HCT116 (cell line): ENCODE measurements at regions not wholly inside any gene's neighbourhood (a gene's known extent, or its start where the extent isn't known, plus 50 kb on each side); places are given as distances from the start of the nearest gene placed in this dataset.

Source experiments
- ATF3 ChIP-seq: IDR thresholded peaks from 2 replicates; pipeline ENCODE4 v1.6.1; 2012
- CBX3 ChIP-seq: IDR thresholded peaks from 2 replicates; pipeline ENCODE4 v1.6.1; 2012; ENCODE audit warnings: low read depth
- CTCF ChIP-seq, 3 experiments: fragments of 200-600 bp in 1 of 3; sonication (generic) in 1 of 3; IDR thresholded peaks in 2 of 3; conservative IDR thresholded peaks in 1 of 3; 2 replicates each; pipeline ENCODE4 v1.5.1; 2012 to 2017; ENCODE audit warnings: low read depth in 2 of 3, low read length in 2 of 3, antibody characterized with exemption in 1 of 3, borderline replicate concordance in 1 of 3, control low read depth in 1 of 3, mild to moderate bottlenecking in 1 of 3, mixed read lengths in 1 of 3, mixed run types in 1 of 3, moderate library complexity in 1 of 3; ENCODE audit not compliant: insufficient read depth in 1 of 3
- EZH2 ChIP-seq: fragments of 200-600 bp; sonication (generic); IDR thresholded peaks from 2 replicates; pipeline ENCODE4 v1.6.1; 2017; ENCODE audit warnings: antibody characterized with exemption, mixed run types
- EZH2phosphoT487 ChIP-seq: fragments of 200-600 bp; IDR thresholded peaks from 2 replicates; pipeline ENCODE4 v1.6.1; 2018; ENCODE audit warnings: antibody characterized with exemption, borderline replicate concordance
- JUND ChIP-seq: IDR thresholded peaks from 2 replicates; pipeline ENCODE4 v1.6.1; 2012
- MAX ChIP-seq: IDR thresholded peaks from 2 replicates; pipeline ENCODE4 v1.6.1; 2012
- POLR2A ChIP-seq: IDR thresholded peaks from 2 replicates; pipeline ENCODE4 v1.7.0; 2011; ENCODE audit warnings: borderline replicate concordance; ENCODE audit not compliant: insufficient read depth, insufficient read length; ENCODE audit errors: extremely low read depth
- POLR2AphosphoS5 ChIP-seq: IDR thresholded peaks from 2 replicates; pipeline ENCODE4 v1.6.1; 2011; ENCODE audit warnings: mild to moderate bottlenecking, low read depth, low read length, moderate library complexity
- RAD21 ChIP-seq: IDR thresholded peaks from 2 replicates; pipeline ENCODE4 v1.6.1; 2012; ENCODE audit warnings: low read depth, mild to moderate bottlenecking
- REST ChIP-seq: IDR thresholded peaks from 2 replicates; pipeline ENCODE4 v1.6.1; 2012; ENCODE audit warnings: low read depth
- YY1 ChIP-seq: IDR thresholded peaks from 2 replicates; pipeline ENCODE4 v1.6.1; 2011; ENCODE audit warnings: low read length, low read depth, moderate library complexity, mild to moderate bottlenecking; ENCODE audit not compliant: insufficient replicate concordance; ENCODE audit errors: extremely low read depth
- ZFX ChIP-seq: fragments of 450-650 bp; IDR thresholded peaks from 2 replicates; pipeline ENCODE4 v1.6.1; 2017
- ZNF274 ChIP-seq: fragments of 200-500 bp; sonication (Bioruptor generic); IDR thresholded peaks from 2 replicates; pipeline ENCODE4 v1.6.1; 2014; ENCODE audit warnings: mild to moderate bottlenecking, low read depth, low read length, inconsistent platforms

GRCh38 chr21:31500071-31500470, 156.0 kb upstream of the TIAM1 start:
- TF ChIP-seq EZH2 (no peak), CTCF (IDR thresholded peaks at IDR 0.05 in 2 of 3, conservative IDR thresholded peaks at IDR 0.05 in 1 of 3; ENCODE audit: borderline replicate concordance in 1 of 3, insufficient read depth in 1 of 3, low read depth in 2 of 3, low read length in 2 of 3) (no peak), YY1 (no peak), MAX (no peak), POLR2A (no peak), REST (no peak), JUND (no peak), ZFX (no peak), CBX3 (no peak), POLR2AphosphoS5 (no peak), RAD21 (no peak), ATF3 (no peak), EZH2phosphoT487 (no peak), ZNF274 (no peak)
